ENCODE measurements at regions not wholly inside any gene's neighbourhood (a gene's known extent, or its start where the extent isn't known, plus 50 kb on each side); places are given as distances from the start of the nearest gene placed in this dataset.

DNA sequence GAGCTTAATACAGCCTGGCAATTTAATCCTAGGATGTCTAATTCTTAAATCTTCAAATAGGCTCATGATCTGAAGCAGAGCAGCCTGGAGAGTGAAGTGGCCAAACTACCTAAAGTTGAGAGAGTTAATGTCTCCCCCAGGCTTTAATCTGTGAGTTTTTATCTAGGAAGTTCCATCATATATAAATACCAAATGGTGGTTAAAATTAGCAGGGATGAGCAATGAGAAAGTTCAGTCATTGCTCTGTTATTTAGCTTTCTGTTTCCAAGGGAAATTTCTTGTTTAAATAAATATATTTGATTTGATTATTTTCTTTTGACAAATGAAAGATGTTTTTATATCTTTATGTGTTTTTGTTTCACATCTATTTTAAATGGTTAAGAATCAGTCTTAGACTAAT, 274.4 kb upstream of the UMPS start:
- TF ChIP-seq, protein P1, sequence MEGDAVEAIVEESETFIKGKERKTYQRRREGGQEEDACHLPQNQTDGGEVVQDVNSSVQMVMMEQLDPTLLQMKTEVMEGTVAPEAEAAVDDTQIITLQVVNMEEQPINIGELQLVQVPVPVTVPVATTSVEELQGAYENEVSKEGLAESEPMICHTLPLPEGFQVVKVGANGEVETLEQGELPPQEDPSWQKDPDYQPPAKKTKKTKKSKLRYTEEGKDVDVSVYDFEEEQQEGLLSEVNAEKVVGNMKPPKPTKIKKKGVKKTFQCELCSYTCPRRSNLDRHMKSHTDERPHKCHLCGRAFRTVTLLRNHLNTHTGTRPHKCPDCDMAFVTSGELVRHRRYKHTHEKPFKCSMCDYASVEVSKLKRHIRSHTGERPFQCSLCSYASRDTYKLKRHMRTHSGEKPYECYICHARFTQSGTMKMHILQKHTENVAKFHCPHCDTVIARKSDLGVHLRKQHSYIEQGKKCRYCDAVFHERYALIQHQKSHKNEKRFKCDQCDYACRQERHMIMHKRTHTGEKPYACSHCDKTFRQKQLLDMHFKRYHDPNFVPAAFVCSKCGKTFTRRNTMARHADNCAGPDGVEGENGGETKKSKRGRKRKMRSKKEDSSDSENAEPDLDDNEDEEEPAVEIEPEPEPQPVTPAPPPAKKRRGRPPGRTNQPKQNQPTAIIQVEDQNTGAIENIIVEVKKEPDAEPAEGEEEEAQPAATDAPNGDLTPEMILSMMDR (IDR thresholded peaks at IDR 0.05; ENCODE audit: control extremely low read depth, extremely low read depth, low read depth, missing control alignments), result no peak
- DNase-seq (ENCODE audit: extremely low spot score), result no peak
- ChIA-PET POLR2A (no interaction called here), CTCF (interaction anchor here (1.1 to 1.2 kb wide), 3 partner anchors 12 to 189 kb away, joined by 3 to 7 read pairs (median 3); no protein-coding TSS in a partner anchor)

DNA sequence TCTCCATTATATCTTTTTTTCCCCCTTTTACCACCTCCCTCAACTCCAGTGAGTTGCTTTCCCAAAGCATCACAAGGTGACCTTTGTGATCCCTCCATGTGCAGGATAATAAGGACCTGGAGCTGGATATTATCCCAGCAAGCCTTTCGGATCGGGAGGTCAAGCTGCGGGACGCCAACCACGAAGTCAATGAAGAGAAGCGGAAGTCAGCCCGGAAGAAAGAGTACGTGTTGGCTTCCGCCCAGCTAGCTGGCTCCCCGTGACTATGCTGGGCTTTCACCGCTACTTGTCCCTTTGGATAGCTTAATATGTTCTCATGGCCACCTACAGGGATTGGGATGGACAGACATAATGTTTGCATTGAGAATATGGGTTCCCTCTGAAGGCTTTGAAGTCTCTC, 273.7 kb upstream of the UMPS start:
- POLR2A ChIA-PET, result no interaction called here
- no peak for DNase-seq (ENCODE audit: extremely low spot score)
- TF ChIP-seq, protein P1 (IDR thresholded peaks at IDR 0.05; ENCODE audit: control extremely low read depth, extremely low read depth, low read depth, missing control alignments), result no peak
- CTCF ChIA-PET, result interaction anchor here (1.2 kb wide), 1 partner anchor 11 kb away, joined by 3 read pairs; no protein-coding TSS in a partner anchor

DNA sequence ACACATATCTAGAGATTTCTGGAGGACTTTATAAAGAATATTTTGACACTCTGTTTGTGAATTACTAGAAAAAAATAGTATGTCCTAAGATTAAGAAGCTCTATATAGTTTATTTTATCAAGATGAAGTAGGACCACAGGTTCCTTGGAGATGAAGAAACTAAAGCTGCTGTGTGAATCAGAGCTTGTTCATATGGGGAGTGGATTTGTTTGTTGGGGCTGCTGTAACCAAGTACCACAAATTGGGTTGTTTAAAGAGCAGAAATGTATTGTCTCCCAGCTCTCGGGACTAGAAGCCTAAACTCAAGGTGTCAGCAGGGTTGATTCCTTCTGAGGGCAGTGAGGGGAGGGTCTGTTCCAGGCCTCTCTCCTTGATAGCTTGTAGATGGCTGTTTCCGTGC, 270.6 kb upstream of the UMPS start:
- ChIA-PET CTCF (interaction anchor here (0.7 to 2.3 kb wide), 6 partner anchors 9 to 427 kb away, joined by 3 to 14 read pairs (median 4); partner anchors contain the start of gene KALRN), POLR2A (no interaction called here)
- TF ChIP-seq, protein P1 (IDR thresholded peaks at IDR 0.05; ENCODE audit: control extremely low read depth, extremely low read depth, low read depth, missing control alignments), result no peak
- DNase-seq (ENCODE audit: extremely low spot score), result no peak

DNA sequence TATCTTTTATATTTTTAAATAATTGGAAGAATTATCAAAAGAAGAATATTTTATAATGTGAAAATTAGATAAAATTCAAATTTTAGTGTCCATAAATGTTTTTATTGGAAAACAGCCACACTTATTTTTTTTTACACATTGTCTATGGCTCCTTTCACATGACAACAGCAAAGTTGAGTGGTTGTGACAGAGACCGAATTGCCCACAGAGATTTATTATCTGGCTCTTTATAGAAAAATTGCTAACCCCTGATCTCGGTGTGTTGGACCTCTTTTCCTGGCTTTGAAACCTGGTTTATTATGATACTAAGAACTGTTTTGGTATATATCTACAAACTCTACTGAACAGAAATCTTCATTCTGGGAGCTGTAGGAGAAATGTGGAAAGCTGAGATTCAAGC, 269.1 kb upstream of the UMPS start:
- DNase-seq (ENCODE audit: extremely low spot score), result no peak
- ChIA-PET CTCF (interaction anchor here (1.4 to 1.6 kb wide), 2 partner anchors 12 to 110 kb away, joined by 3 to 4 read pairs; no protein-coding TSS in a partner anchor), POLR2A (no interaction called here)
- TF ChIP-seq, protein P1 (IDR thresholded peaks at IDR 0.05; ENCODE audit: control extremely low read depth, extremely low read depth, low read depth, missing control alignments), result no peak

DNA sequence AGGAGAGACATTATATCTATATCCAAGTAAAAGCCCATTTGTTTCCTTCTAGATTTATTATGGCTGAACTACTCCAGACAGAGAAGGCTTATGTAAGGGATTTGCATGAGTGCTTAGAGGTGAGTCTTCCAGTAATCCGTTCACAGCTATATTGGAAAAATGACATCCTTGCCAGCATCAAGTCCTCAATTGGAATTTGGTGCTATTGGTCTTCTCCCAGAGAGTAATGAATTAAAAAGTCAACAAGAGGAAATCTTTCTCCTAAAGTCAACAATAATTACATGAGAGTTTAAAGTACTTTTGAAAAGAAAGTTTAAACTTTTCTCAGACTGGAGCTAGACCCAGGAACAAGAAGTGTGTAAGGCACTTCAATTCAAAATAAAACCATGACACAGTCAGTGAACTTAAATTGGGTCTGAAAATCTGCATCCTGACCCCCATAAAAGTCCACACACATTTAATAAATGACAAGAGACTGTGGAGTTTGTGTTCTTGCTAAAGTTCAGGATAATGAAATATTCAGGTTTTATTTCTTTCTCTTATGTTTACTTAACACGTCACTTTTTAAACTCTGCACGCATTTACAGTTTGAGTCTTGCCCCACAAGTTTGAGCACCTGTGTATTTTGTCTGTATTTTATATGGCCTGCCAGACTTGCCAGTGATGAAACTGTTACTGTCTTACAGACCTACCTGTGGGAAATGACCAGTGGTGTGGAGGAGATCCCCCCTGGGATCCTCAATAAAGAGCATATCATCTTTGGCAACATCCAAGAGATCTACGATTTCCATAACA, 268.2 kb upstream of the UMPS start:
- TF ChIP-seq, protein P1 (IDR thresholded peaks at IDR 0.05; ENCODE audit: control extremely low read depth, extremely low read depth, low read depth, missing control alignments), result no peak
- CTCF ChIA-PET, result interaction anchor here (1.4 to 8.6 kb wide), 2 partner anchors 111 kb away, joined by 4 to 110 read pairs; no protein-coding TSS in a partner anchor
- DNase-seq (ENCODE audit: extremely low spot score), result no peak
- POLR2A ChIA-PET, result no interaction called here

DNA sequence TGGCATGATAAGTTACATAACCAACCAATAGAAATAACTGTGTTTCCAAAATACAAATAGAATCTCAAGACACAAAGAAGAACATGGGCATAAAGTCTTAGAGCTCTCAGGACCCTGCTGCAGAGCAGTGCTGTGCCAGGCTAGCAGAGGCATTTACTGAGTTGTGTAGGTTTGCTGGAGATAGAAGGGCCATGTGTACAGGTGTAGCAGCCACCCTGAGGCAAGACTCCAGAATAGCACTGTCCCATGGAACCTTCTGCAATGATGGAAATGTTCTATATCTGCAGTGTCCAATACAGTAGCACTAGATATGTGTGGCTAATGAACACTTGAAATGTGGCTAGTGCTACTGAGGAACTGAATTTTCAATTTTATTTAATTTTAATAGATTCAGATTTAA, 267.0 kb upstream of the UMPS start:
- ChIA-PET CTCF (interaction anchor here (1.2 to 8.6 kb wide), 3 partner anchors 12 to 112 kb away, joined by 3 to 110 read pairs (median 4); no protein-coding TSS in a partner anchor), POLR2A (no interaction called here)
- TF ChIP-seq, protein P1 (IDR thresholded peaks at IDR 0.05; ENCODE audit: control extremely low read depth, extremely low read depth, low read depth, missing control alignments), result no peak
- no peak for DNase-seq (ENCODE audit: extremely low spot score)

All from GM10248 (cell line).